Trophoblast cell (in vitro differentiated cells and primary cell): ENCODE measurements at regions not wholly inside any gene's neighbourhood (a gene's known extent, or its start where the extent isn't known, plus 50 kb on each side); places are given as distances from the start of the nearest gene placed in this dataset.

Source experiments
- DNase-seq, 2 donors: peaks; one replicate each; pipeline ENCODE4 v3.0.0-alpha.2; 2016
- H2AFZ ChIP-seq: 2 replicates; pipeline ENCODE4 v1.6.1; 2013; ENCODE audit warnings: low read length, moderate library complexity, mild to moderate bottlenecking; ENCODE audit not compliant: insufficient read depth, poor library complexity
- H2AK5ac ChIP-seq: 2 replicates; pipeline ENCODE4 v1.6.1; 2013; ENCODE audit warnings: mild to moderate bottlenecking, low read length
- H2BK120ac ChIP-seq: 2 replicates; pipeline ENCODE4 v1.6.1; 2013; ENCODE audit warnings: low read length, mild to moderate bottlenecking, moderate library complexity; ENCODE audit not compliant: insufficient read depth, poor library complexity
- H2BK12ac ChIP-seq: 2 replicates; pipeline ENCODE4 v1.6.1; 2013; ENCODE audit warnings: mild to moderate bottlenecking, low read length, moderate library complexity
- H2BK5ac ChIP-seq: 2 replicates; pipeline ENCODE4 v1.6.1; 2013; ENCODE audit warnings: low read length, low read depth, moderate library complexity, mild to moderate bottlenecking; ENCODE audit not compliant: poor library complexity
- H3K14ac ChIP-seq: 2 replicates; pipeline ENCODE4 v1.6.1; 2013; ENCODE audit warnings: mild to moderate bottlenecking, low read length
- H3K18ac ChIP-seq: 2 replicates; pipeline ENCODE4 v1.6.1; 2013; ENCODE audit warnings: mild to moderate bottlenecking, low read length
- H3K23ac ChIP-seq: 2 replicates; pipeline ENCODE4 v1.6.1; 2013; ENCODE audit warnings: low read length
- H3K27ac ChIP-seq: 2 replicates; pipeline ENCODE4 v1.5.1; 2013; ENCODE audit warnings: low read depth, mild to moderate bottlenecking, inconsistent platforms, low read length, moderate library complexity
- H3K27me3 ChIP-seq: 2 replicates; pipeline ENCODE4 v1.6.1; 2013; ENCODE audit warnings: inconsistent platforms, mild to moderate bottlenecking, low read length, moderate library complexity; ENCODE audit not compliant: insufficient read depth
- H3K36me3 ChIP-seq, 2 experiments: 1 replicate in 1 of 2; 2 replicates in 1 of 2; pipeline ENCODE4 v1.6.1; 2013; ENCODE audit warnings: low read length in 2 of 2, mild to moderate bottlenecking in 2 of 2, moderate library complexity in 1 of 2; ENCODE audit not compliant: insufficient read depth in 2 of 2, control insufficient read depth in 1 of 2
- H3K4ac ChIP-seq: 2 replicates; pipeline ENCODE4 v1.6.1; 2013; ENCODE audit warnings: low read depth, mild to moderate bottlenecking, low read length, moderate library complexity
- H3K4me1 ChIP-seq, 2 experiments: 1 replicate in 1 of 2; 2 replicates in 1 of 2; pipeline ENCODE4 v1.6.1; 2013; ENCODE audit warnings: low read length in 2 of 2, mild to moderate bottlenecking in 2 of 2, moderate library complexity in 1 of 2; ENCODE audit not compliant: insufficient read depth in 2 of 2, control insufficient read depth in 1 of 2
- H3K4me2 ChIP-seq: 2 replicates; pipeline ENCODE4 v1.6.1; 2013; ENCODE audit warnings: inconsistent platforms, mild to moderate bottlenecking, low read length, moderate library complexity
- H3K4me3 ChIP-seq: 2 replicates; pipeline ENCODE4 v1.5.1; 2013; ENCODE audit warnings: mild to moderate bottlenecking, low read depth, low read length, inconsistent platforms
- H3K79me1 ChIP-seq: one replicate; pipeline ENCODE4 v1.6.1; 2013; ENCODE audit warnings: low read length
- H3K79me2 ChIP-seq: 2 replicates; pipeline ENCODE4 v1.6.1; 2013; ENCODE audit warnings: low read length, mild to moderate bottlenecking; ENCODE audit not compliant: control insufficient read depth, insufficient read depth, poor library complexity
- H3K9ac ChIP-seq: 2 replicates; pipeline ENCODE4 v1.6.1; 2013; ENCODE audit warnings: mild to moderate bottlenecking, low read length
- H3K9me3 ChIP-seq: 2 replicates; pipeline ENCODE4 v1.6.1; 2013; ENCODE audit warnings: low read depth, mild to moderate bottlenecking, control low read depth, inconsistent platforms, low read length; ENCODE audit not compliant: insufficient read depth
- H4K12ac ChIP-seq: 2 replicates; pipeline ENCODE4 v1.6.1; 2013; ENCODE audit warnings: low read depth, mild to moderate bottlenecking, low read length, moderate library complexity
- H4K8ac ChIP-seq: 2 replicates; pipeline ENCODE4 v1.6.1; 2013; ENCODE audit warnings: low read depth, mild to moderate bottlenecking, low read length, moderate library complexity
- H4K91ac ChIP-seq: one replicate; pipeline ENCODE4 v1.6.1; 2013; ENCODE audit warnings: low read depth, mild to moderate bottlenecking, low read length, moderate library complexity
- WGBS: extraction: QIAGEN DNeasy Blood & Tissue Kit; methylation state at CpG from one replicate; pipeline ENCODE4 v1.1.7; 2013; ENCODE audit warnings: missing lambda C conversion rate; ENCODE audit not compliant: insufficient read length, insufficient coverage; ENCODE audit errors: extremely low coverage; 5-methylcytosine and 5-hydroxymethylcytosine counted together

- no peak overlapping the region for H4K8ac ChIP-seq
- H3K9me3 ChIP-seq, result peaks cover 2% of the 10 kb centered on the region
- WGBS, result no CpG with 5 or more reads among the region's 3 CpGs
- H2BK120ac ChIP-seq, result no peak overlapping the region
- no peak overlapping the region for H3K27ac ChIP-seq
- no peak overlapping the region for H4K91ac ChIP-seq
- H3K18ac ChIP-seq, result no peak overlapping the region
- no peaks in the 10 kb centered on the region for H3K4me1 ChIP-seq
- no peak overlapping the region for H3K4ac ChIP-seq
- no peak overlapping the region for H3K9ac ChIP-seq
- H3K79me1 ChIP-seq, result no peaks in the 10 kb centered on the region
- no peak overlapping the region for H2BK12ac ChIP-seq
- H2AFZ ChIP-seq, result no peak overlapping the region
- H3K14ac ChIP-seq, result no peak overlapping the region
- H3K4me3 ChIP-seq, result no peak overlapping the region
- no peaks in the 10 kb centered on the region for H3K27me3 ChIP-seq
- no peaks in the 10 kb centered on the region for H3K36me3 ChIP-seq
- H3K4me2 ChIP-seq, result no peak overlapping the region
- no peaks in the 10 kb centered on the region for H3K79me2 ChIP-seq
- no peak overlapping the region for H4K12ac ChIP-seq
- H2BK5ac ChIP-seq, result no peak overlapping the region
- H3K23ac ChIP-seq, result no peak overlapping the region
- DNase-seq, result no peak
- no peak overlapping the region for H2AK5ac ChIP-seq
Observed at GRCh38 chr2:120896126-120896525, 160.5 kb downstream of the GLI2 start.

- Histone ChIP-seq H3K79me1 (no peaks in the 10 kb centered on the region), H4K12ac (no peak overlapping the region), H3K4ac (no peak overlapping the region), H3K27ac (no peak overlapping the region), H4K91ac (no peak overlapping the region), H2BK12ac (no peak overlapping the region), H2AFZ (no peak overlapping the region), H3K36me3 (no peaks in the 10 kb centered on the region), H2BK5ac (no peak overlapping the region), H2BK120ac (no peak overlapping the region), H3K18ac (no peak overlapping the region), H2AK5ac (no peak overlapping the region), H3K4me2 (no peak overlapping the region), H3K4me3 (no peak overlapping the region), H3K23ac (no peak overlapping the region), H3K9me3 (peaks cover 2% of the 10 kb centered on the region), H4K8ac (no peak overlapping the region), H3K4me1 (no peaks in the 10 kb centered on the region), H3K27me3 (no peaks in the 10 kb centered on the region), H3K14ac (no peak overlapping the region), H3K9ac (no peak overlapping the region), H3K79me2 (no peaks in the 10 kb centered on the region)
- DNase-seq, result no peak
- no CpG with 5 or more reads among the region's 9 CpGs for WGBS
Observed at GRCh38 chr2:120896901-120897300, 161.2 kb downstream of the GLI2 start.

GRCh38 chr2:120897399-120897798 is 161.7 kb downstream of the GLI2 start:
- no CpG with 5 or more reads among the region's 2 CpGs for WGBS
- Histone ChIP-seq H3K9ac (no peak overlapping the region), H3K27me3 (no peaks in the 10 kb centered on the region), H2BK12ac (no peak overlapping the region), H3K4me1 (no peaks in the 10 kb centered on the region), H3K79me1 (no peaks in the 10 kb centered on the region), H3K79me2 (no peaks in the 10 kb centered on the region), H3K9me3 (peaks cover 2% of the 10 kb centered on the region), H2AK5ac (no peak overlapping the region), H2BK120ac (no peak overlapping the region), H3K23ac (no peak overlapping the region), H3K4ac (no peak overlapping the region), H2BK5ac (no peak overlapping the region), H3K4me3 (no peak overlapping the region), H3K18ac (no peak overlapping the region), H2AFZ (no peak overlapping the region), H4K8ac (no peak overlapping the region), H4K12ac (no peak overlapping the region), H3K14ac (no peak overlapping the region), H3K36me3 (no peaks in the 10 kb centered on the region), H4K91ac (no peak overlapping the region), H3K4me2 (no peak overlapping the region), H3K27ac (no peak overlapping the region)
- no peak for DNase-seq

GRCh38 chr2:120898496-120898895 is 162.8 kb downstream of the GLI2 start:
- Histone ChIP-seq H3K23ac (no peak overlapping the region), H3K79me2 (no peaks in the 10 kb centered on the region), H3K9ac (no peak overlapping the region), H2BK12ac (no peak overlapping the region), H3K27me3 (no peaks in the 10 kb centered on the region), H3K18ac (no peak overlapping the region), H4K8ac (no peak overlapping the region), H2BK5ac (no peak overlapping the region), H2BK120ac (no peak overlapping the region), H2AK5ac (no peak overlapping the region), H3K14ac (no peak overlapping the region), H3K36me3 (no peaks in the 10 kb centered on the region), H3K4me3 (no peak overlapping the region), H3K4me1 (no peaks in the 10 kb centered on the region), H3K4me2 (no peak overlapping the region), H3K9me3 (no peaks in the 10 kb centered on the region), H3K4ac (no peak overlapping the region), H2AFZ (no peak overlapping the region), H3K79me1 (no peaks in the 10 kb centered on the region), H3K27ac (no peak overlapping the region), H4K12ac (no peak overlapping the region), H4K91ac (no peak overlapping the region)
- WGBS, result no CpG with 5 or more reads among the region's 5 CpGs
- DNase-seq, result no peak
